ENCODE measurements at regions not wholly inside any gene's neighbourhood (a gene's known extent, or its start where the extent isn't known, plus 50 kb on each side); places are given as distances from the start of the nearest gene placed in this dataset.
"Not testable (repeated sequence)": the region's sequence is repeated elsewhere in the genome, so short reads cannot be mapped to it uniquely, and the experiment has no call there.

DNA sequence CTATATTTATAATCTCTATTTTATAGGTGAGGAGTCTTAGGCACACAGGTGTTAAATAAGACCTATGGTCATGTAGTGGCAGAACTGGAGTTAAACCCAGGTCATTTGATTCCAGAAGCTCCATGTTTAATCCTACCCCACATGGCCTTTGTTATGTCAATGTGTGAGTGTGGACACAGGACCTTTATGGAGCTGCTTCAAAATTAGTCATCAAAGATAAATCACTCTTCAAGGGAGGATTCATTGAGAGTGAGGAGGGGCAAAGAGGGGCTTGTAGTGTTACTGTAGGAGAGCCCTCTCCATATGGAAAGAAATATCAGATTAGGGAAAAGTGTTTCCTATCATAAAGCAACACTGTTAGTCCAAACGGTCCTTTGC, 74.6 kb upstream of the ARRDC3 start:
- TF ChIP-seq, protein P1, sequence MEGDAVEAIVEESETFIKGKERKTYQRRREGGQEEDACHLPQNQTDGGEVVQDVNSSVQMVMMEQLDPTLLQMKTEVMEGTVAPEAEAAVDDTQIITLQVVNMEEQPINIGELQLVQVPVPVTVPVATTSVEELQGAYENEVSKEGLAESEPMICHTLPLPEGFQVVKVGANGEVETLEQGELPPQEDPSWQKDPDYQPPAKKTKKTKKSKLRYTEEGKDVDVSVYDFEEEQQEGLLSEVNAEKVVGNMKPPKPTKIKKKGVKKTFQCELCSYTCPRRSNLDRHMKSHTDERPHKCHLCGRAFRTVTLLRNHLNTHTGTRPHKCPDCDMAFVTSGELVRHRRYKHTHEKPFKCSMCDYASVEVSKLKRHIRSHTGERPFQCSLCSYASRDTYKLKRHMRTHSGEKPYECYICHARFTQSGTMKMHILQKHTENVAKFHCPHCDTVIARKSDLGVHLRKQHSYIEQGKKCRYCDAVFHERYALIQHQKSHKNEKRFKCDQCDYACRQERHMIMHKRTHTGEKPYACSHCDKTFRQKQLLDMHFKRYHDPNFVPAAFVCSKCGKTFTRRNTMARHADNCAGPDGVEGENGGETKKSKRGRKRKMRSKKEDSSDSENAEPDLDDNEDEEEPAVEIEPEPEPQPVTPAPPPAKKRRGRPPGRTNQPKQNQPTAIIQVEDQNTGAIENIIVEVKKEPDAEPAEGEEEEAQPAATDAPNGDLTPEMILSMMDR (conservative IDR thresholded peaks at IDR 0.05; ENCODE audit: low read depth, low read length) = no peak
- no peak for DNase-seq (ENCODE audit: low read depth)
- H3K4me3 ChIP-seq (ENCODE audit: low read depth, low read length) = no peak overlapping the region

DNA sequence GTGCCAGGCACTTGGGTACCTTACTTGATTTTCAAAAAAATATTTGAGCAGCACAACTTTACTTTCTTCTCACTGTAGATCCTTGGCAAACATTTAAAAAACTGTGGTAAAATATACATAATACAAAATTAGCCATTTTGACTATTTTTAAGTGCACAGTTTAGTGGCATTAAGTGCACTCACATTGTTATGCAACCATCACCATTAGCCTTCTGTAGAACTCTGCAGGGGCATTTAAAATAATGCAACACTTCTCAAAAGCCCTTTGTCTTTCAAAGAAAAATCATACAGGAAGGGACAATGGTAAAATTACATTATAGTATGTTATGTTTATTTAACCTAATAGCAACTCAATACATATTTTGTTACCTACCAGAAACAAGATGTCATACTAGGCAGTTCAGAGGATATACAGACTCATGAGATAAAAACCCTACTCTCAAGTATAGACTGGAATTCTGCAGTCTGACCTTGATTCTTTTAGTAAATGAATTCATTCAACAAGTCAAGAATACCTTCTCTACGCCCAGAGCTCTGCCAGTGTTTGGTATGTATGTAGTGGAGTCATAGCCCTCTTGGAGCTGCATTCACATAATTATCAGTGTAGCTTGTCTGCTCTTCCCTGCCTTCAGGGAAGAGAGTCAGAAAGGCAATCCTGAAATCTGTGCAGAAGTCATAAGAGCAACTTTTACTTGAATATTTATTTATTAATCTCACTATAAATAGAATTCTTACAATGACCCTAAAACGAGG, 74.0 kb upstream of the ARRDC3 start:
- TF ChIP-seq, protein P1 (conservative IDR thresholded peaks at IDR 0.05; ENCODE audit: low read depth, low read length) = no peak
- DNase-seq (ENCODE audit: low read depth) = no peak
- H3K4me3 ChIP-seq (ENCODE audit: low read depth, low read length) = no peak overlapping the region

DNA sequence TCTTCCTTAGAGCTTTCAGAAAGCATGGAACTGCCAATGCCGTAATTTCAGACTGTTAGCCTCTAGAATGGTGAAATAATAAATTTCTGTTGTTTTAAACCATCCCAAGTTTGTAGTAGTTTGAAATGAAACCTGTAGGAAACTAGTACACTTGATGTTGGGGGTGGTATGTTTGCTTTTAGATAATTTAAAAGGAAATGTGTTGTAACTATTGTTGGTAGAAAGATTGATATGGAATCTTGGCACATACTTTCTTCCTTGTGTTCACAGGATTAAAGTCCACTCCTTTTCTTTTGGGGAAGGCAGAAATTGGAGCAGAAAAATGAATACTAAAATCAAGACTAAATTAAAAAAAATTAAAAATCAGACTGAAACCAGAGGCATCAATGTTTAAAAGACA, 66.0 kb upstream of the ARRDC3 start:
- TF ChIP-seq, protein P1 (conservative IDR thresholded peaks at IDR 0.05; ENCODE audit: low read depth, low read length) = no peak
- no peak overlapping the region for H3K4me3 ChIP-seq (ENCODE audit: low read depth, low read length)
- no peak for DNase-seq (ENCODE audit: low read depth)

DNA sequence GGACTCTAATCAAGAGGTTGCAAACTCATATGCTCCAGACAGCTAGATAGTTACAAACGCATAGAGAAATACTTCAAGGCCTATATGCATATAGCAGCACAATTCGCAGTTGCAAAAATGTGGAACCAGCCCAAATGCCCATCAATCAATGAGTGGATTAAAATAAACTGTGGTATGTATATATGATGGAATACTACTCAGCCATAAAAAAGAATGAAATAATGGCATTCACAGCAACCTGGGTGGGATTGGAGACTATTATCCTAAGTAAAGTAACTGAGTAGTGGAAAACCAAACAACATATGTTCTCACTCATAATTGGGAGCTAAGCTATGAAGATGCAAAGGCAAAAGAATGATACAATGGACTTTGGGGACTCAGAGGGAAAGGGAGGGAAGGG, 65.0 kb upstream of the ARRDC3 start:
- H3K4me3 ChIP-seq (ENCODE audit: low read depth, low read length); DNase-seq (ENCODE audit: low read depth): not testable (repeated sequence)

DNA sequence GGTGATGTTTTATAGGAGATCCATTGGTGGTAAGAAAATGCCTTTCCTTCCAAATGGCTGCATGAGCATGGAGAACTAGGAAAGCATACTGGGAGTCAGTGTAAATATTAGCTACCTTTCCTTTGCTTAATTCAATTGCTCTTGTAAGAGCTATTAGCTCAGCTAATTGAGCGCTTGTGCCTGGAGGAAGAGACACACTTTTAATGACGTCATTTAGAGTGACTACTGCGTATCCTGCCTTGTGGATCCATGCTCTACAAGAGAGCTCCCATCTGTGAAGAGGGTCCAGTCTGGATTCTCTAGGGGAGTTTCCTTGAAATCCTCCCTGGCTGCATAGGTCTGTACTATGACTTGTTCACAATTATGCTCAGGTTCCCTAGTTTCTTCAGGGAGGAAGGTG, 63.8 kb upstream of the ARRDC3 start:
- not testable (repeated sequence) for DNase-seq (ENCODE audit: low read depth); H3K4me3 ChIP-seq (ENCODE audit: low read depth, low read length)

DNA sequence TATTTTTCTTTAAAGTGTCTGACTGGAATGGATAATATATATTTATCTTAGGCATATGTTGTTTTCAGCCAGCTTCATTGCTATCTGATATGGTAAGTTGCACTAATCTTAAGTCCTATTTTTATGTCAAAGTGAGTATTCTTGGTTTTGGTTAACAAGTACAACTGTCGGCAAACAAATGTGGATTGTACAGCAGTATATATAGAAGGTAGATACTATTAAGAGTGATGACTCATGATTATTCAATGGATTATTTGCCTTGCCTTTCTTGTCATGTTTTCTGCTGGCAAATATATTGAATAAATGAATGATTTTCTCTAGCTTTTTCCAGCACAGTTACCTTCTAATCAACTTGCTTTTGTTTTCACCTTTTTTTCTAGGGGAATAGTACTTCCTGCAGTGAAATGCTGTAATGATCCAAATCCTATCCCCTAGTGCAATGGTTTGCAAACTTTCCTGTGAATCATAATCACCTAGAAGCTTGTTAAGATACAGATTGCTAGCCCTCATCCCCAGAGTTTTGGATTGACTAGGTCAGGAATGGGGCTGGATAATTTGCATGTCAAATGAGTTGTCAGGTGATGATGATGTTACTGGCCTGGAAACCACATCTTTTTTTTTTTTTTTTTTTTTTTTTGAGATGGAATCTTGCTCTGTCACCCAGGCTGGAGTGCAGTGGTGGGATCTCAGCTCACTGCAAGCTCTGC, 60.8 kb upstream of the ARRDC3 start:
- no peak for DNase-seq (ENCODE audit: low read depth)
- H3K4me3 ChIP-seq (ENCODE audit: low read depth, low read length) = no peak overlapping the region
- TF ChIP-seq, protein P1 (conservative IDR thresholded peaks at IDR 0.05; ENCODE audit: low read depth, low read length) = no peak

DNA sequence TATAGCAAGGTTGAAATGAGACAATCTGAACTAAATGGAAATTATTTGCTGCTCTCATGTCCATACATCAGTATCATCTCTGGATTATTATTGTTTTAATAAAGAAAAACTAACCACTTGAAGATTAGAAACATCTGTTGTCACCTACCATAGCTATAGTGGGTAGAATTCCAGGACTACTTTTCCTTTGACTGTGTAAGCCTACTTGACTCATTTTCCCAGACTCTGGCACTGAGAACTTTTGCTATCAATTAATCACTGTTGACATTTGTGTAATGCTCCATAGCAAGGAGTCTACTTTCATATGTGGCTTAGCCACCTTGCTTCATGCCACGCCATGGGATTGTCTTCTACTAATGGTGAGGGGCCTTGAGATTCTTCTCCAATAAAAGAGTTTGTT, 59.9 kb upstream of the ARRDC3 start:
- no peak for DNase-seq (ENCODE audit: low read depth)
- no peak overlapping the region for H3K4me3 ChIP-seq (ENCODE audit: low read depth, low read length)
- TF ChIP-seq, protein P1 (conservative IDR thresholded peaks at IDR 0.05; ENCODE audit: low read depth, low read length) = no peak

DNA sequence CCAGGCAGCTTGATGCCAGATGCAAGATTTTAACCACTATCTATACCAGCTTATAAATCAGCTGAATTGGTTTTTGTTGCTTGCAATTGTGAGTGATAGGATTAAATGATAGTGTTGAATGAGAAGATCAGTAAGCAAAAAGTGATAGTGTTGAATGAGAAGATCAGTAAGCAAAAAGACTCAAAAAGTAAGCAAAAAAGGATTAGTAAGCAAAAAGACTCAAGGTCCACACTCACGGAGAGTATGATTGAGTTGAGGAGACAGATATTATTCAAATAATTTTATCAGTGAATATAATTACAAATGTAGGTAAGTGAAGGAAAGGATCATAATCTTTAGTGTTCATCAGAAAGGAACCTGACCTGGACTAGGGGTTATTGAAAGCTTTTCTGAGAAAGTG, 58.0 kb upstream of the ARRDC3 start:
- DNase-seq (ENCODE audit: low read depth) = no peak
- TF ChIP-seq, protein P1 (conservative IDR thresholded peaks at IDR 0.05; ENCODE audit: low read depth, low read length) = no peak
- H3K4me3 ChIP-seq (ENCODE audit: low read depth, low read length) = no peak overlapping the region

All from epithelial cell of proximal tubule (primary cell).